Stimulated activated CD4-positive, alpha-beta T cell treated with anti-CD3 and anti-CD28 coated beads, Interleukin-1b, Interleukin-23, amount 100 ng/mL, for 24 hours (primary cell): ENCODE measurements at regions not wholly inside any gene's neighbourhood (a gene's known extent, or its start where the extent isn't known, plus 50 kb on each side); places are given as distances from the start of the nearest gene placed in this dataset.

Experiments used
- DNase-seq, 4 experiments: peaks; one replicate each; pipeline ENCODE4 v3.0.0-alpha.2; 2020; ENCODE audit warnings: low read depth in 4 of 4, low spot score in 1 of 4

DNA sequence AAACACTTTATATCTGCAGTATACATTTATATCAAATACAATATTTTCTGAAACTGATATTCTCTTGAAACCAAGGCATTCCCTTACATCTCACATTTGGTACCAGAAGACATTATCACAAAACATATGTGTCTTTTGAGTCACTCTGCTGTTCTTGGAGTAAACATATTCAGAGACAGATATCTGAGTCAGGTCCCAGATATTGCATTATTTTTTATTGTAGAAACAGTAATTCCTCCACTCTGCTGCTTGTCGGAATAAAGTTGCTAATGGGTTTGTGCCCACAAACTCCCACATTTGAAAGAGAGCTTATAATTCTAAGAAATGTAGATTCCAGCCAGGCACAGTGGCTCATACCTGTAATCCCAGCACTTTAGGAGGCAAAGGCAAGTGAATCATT, 261.1 kb upstream of the DAPK1 start:
- DNase-seq = no peak

DNA sequence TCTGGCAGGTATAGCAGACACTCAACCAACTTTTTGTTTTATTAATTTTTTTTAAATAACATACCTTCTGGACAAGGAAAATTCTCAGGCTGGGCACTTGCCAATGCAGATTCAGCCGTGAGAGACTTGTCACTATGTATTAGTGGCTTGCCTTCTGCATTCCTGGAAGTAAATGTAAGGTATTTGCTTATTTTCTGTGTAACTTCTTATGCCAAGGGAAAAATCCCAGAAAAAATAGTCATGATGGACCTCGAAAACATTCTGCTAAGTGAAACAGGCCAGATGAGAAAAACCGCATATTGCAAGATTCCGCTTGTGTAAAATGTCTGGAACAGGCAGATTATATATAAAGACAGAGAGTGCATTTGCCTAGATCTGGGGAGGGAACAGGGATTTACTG, 260.3 kb upstream of the DAPK1 start:
- DNase-seq = no peak

DNA sequence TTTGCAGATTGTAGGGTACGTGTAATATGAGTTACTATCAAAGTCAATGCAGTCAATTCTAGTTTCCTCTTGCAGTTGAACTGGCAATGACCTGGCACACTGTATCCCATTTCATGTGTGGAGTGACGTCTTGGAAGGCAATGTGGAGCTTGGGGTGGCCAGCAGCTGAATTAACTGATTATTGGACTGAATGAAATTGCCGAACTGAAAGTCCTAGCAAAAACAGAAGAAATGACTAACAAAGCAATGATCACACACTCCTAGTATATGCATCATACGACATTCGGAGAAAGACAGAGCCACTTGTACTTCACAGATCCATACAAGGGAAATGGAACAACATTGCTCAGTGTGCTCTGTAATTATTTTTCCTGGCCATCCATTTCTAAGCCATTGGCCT, 259.1 kb upstream of the DAPK1 start:
- DNase-seq = no peak

GRCh38 chr9:87239312-87239711, 258.4 kb upstream of the DAPK1 start:
- no peak for DNase-seq

DNA sequence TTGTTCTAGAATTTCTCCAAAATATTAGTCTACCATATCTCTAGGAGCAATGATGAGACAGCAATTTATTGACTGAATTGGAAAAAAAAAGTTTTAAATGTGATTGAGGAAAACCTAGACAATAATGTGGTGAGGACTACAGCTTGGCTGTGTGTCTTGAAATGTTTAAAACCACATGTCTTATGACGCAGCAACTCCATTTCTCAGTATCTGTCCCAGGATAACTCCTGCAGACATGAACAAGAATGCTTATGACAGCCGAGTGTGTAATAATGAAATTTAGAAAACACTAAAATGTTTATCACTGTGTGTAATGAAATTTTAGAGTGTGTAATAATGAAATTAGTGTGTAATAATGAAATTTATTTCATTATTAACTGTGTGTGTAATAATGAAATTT, 254.1 kb upstream of the DAPK1 start:
- no peak for DNase-seq

GRCh38 chr9:87245271-87245670, 252.4 kb upstream of the DAPK1 start:
- no peak for DNase-seq

DNA sequence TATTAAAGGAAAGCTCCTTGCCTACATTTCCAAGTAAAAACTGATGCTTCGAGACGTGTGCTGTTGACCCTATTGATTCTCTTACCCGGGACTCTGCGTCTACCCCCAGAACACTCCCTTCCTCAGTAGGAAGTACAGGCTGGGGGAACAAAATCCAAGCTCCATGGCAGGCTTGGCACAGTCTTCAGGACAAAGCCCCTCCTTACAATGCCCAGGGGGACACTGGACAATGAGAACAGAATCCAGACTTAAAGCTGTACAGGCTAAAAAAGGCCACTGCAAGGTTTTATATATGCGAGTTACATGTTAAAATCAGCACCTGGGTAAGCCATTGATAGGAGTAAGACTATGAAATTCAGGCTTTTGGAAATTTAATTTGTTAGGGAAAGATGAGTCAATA, 250.6 kb upstream of the DAPK1 start:
- no peak for DNase-seq

DNA sequence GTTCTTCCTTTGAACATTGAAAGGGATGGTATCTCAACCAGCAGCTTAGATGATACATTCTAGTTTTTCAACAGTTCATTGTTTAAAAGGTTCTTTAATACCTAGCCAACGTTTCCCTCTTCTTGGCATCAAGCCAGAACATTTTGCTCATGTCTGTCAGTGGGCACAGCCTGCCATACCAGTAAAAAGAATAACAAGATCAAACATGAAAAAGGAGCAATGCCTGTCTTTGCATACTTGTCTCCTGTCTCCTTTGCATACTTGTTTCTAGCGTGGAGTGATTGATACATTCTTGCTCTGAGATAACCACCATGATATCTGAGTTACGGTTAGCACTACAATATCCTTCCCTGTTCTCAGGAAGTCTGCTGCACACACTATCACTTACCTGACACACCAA, 248.6 kb upstream of the DAPK1 start:
- DNase-seq = no peak

DNA sequence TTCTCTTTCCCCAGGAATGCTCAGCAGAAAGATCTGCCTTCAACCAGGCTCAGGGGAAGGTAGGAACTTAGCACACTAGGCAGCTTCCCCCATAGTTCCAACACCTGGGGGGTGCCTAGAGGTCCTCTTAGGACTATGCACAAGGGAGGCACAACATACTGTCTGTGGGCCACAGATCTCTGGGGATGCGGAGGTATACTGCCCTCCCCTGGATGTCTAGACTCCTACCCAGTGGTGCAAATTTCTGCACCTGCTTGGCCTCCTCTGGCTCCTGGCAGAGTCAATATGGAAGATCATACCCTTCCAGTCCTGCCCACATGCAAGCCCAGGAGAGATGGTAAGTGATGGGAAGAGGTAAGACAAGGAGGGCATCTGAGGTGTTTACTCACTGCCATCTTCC, 247.5 kb upstream of the DAPK1 start:
- no peak for DNase-seq

GRCh38 chr9:87255431-87256155, 242.1 kb upstream of the DAPK1 start:
- no peak for DNase-seq

- DNase-seq = no peak
These were observed 240.7 kb upstream of the DAPK1 start for GRCh38 chr9:87256973-87257372.

DNA sequence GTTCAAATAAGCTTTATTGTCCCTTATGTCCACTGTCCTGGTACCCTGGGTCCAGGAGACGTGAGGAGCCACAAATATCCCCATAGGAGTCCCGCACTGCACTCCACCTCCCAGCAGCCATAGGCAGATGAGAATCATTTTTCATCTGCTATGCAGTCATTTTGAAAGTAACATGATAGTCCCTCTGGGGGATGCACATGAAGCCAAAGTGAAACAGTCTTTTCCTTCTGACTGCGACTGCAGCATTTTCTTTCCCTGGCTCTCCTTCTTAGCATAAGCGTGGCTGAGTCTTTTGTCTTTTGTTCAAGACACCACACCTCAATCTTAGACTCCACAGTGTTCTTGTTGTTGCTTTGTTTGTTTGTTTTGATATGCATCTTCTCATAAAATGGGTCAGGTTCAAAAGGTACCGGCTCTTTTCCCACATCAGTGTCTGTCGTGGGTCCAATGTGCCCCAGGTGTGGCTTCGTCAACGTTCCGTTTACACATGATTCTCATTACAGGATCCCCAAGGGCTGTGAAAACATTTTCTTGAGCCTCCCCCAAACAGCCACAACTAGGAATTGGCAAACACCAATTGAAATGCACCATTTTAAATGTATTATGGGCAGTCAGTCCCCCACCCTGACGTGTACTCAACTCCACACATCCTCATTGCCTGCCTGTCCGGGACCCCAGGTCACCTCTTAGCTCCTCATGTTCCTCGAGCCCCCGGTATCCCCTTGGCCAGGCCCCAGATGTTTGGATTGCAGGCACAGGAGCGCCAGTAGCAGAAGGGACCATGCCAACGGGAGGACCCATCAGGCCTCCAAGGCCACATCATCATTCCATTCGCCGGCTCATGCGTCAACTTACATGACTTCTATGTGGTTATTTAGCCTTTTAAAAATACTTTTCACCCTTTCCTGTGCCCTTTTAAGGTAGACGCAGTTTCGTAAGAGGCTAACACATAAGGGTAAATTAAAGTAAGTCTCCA, 237.8 kb upstream of the DAPK1 start:
- DNase-seq = no peak

DNA sequence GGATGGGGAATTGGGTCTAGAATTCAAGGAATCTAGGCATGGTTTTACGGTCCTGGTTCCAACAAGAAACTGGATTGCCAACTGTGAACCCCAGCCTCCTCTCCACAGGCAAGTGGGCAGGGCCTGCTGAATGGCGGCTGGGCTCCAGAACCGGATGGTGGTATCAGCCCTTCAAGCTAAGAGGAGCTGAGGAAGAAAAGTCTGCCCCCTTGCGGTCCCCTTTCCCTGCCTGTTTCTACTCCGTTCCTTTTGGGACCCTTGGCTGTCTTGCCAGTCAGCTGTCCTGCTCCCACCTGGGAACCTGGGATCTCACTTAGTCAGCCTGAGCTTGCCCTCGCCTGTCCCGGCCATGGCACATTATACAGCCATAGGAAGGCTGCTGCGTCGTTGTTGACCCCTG, 234.4 kb upstream of the DAPK1 start:
- DNase-seq = no peak

DNA sequence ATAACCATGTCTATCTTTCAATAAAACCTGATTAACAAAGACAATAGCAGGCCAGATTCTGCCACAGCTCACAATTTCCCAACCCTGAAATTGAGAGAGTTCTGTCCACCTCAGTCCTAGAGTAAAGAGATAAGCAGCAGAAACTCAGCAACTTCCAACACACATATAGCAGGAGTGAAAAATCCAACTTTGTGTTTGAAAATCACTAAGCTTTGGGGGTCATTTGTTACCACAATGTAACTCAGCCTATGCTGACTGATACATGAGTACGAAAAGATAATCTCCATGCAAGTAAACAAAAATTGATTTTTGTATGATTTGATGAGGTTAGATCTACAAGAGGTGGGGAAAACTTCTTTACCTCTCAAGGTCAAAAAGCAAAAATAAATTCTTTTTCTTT, 231.0 kb upstream of the DAPK1 start:
- DNase-seq = no peak

- no peak for DNase-seq
These were observed 230.2 kb upstream of the DAPK1 start for GRCh38 chr9:87267251-87268070.

- DNase-seq = no peak
These were observed 228.1 kb upstream of the DAPK1 start for GRCh38 chr9:87269296-87270176.

- DNase-seq = no peak
These were observed 227.3 kb upstream of the DAPK1 start for GRCh38 chr9:87270221-87270847.

DNA sequence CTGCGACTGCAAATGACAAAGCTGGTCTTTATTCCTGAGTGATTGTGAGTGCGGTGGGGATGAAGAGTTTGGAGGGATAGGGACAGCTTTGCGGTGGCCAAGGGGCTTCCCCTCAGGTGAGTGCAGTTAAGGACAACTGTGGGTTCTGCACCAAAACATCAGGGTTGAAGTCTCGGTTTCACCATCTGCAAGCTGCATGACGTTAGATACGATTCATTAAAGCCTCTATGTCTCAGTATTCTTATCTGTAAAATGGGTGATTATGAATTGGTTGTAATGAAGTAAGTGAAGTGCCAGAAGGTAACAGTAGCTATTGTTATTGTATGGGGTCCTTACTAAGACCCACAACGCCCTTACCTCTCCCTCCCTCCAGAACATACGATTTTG, 226.8 kb upstream of the DAPK1 start:
- DNase-seq = no peak

DNA sequence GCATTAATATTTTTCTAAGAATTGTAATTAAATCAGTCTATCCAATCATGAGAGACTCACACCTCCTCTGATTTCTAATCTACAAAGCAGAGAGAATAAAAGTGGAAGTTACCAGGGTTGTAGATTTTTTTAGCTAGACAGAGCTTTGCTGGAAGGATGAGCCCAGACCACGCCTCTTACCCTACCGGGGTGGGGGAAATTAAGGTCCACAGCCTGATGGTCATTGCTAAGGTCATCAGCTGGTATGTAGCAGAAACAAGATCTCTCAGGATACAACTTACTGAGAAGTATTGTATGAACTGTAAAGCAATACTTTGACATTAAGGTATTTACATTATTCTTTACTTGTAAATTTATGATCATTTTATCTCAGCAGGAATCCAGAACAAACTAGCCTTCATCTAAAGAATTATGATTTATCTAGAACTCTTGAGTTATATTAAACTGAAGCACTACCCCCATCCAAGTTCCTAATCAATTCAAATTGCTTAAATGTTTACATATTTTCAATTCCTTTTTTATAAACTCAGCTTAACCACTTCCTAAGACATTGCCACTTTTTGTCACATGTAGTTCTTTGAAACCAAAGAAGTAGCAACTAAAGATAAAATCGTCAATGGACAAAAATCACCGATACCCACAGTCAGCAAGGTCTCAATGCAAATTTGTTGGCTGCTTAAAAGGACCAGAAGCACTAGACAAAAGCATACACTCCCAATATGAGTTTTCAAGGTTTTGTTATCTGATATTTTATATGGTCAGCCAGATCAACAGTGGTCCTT, 225.8 kb upstream of the DAPK1 start:
- DNase-seq = no peak
